B cell (primary cell): ENCODE measurements at regions not wholly inside any gene's neighbourhood (a gene's known extent, or its start where the extent isn't known, plus 50 kb on each side); places are given as distances from the start of the nearest gene placed in this dataset.

Source experiments
- ATAC-seq: fragments of 200-7000 bp; cut with Tn5 transposase; one replicate; pipeline ENCODE4 v1.10.0; 2021; ENCODE audit warnings: low read depth, mild to moderate bottlenecking, moderate number of reproducible peaks, moderate library complexity
- CTCF ChIA-PET: fragments of 350-600 bp; sonication (Branson Sonifier 250); formaldehyde crosslinking; loops from one replicate; lab custom pipeline; 2021; ENCODE audit warnings: antibody characterized with exemption, inconsistent platforms; lab: Charles Lee
- POLR2A ChIA-PET: fragments of 350-600 bp; sonication (Branson Sonifier 250); formaldehyde crosslinking; loops from one replicate; lab custom pipeline; 2021; ENCODE audit warnings: antibody characterized with exemption; lab: Charles Lee
- DNase-seq: peaks from one replicate; pipeline ENCODE4 v3.0.0; 2013
- H2AFZ ChIP-seq: 2 replicates; pipeline ENCODE4 v1.6.1; 2012; ENCODE audit warnings: mild to moderate bottlenecking, low read depth, low read length; ENCODE audit not compliant: insufficient read depth, poor library complexity, severe bottlenecking
- H3K27ac ChIP-seq, 2 donors: 1 replicate in 1 of 2; 2 replicates in 1 of 2; pipeline ENCODE4 v1.5.1; 2012 to 2013; ENCODE audit warnings: low read length in 2 of 2, mild to moderate bottlenecking in 2 of 2, moderate library complexity in 1 of 2
- H3K27me3 ChIP-seq, 4 experiments: fragments of 200-600 bp in 1 of 4; sonication (generic) in 1 of 4; replicated peaks in 1 of 4; 1 replicate in 2 of 4; 2 replicates in 2 of 4; pipeline versions ENCODE4 v1.6.1 to v1.7.0; 2013 to 2016; ENCODE audit warnings: low read length in 3 of 4, mild to moderate bottlenecking in 2 of 4, mixed read lengths in 1 of 4, moderate library complexity in 1 of 4; ENCODE audit not compliant: insufficient read depth in 4 of 4, control insufficient read depth in 3 of 4; ENCODE audit errors: control extremely low read depth in 1 of 4
- H3K36me3 ChIP-seq, 2 experiments: replicated peaks in 1 of 2; 1 replicate in 1 of 2; 2 replicates in 1 of 2; pipeline versions ENCODE4 v1.6.1 to v1.7.1; 2013; ENCODE audit warnings: low read length in 1 of 2; ENCODE audit not compliant: insufficient read depth in 2 of 2, control insufficient read depth in 1 of 2; ENCODE audit errors: control extremely low read depth in 1 of 2, extremely low read depth in 1 of 2
- H3K4me1 ChIP-seq, 2 donors: fragments of 200-600 bp in 1 of 2; sonication (generic) in 1 of 2; 1 replicate in 1 of 2; 2 replicates in 1 of 2; pipeline versions ENCODE4 v1.5.1 to v1.6.1; 2013 to 2017; ENCODE audit warnings: low read length in 2 of 2; ENCODE audit not compliant: control insufficient read depth in 2 of 2, insufficient read depth in 2 of 2
- H3K4me2 ChIP-seq: replicated peaks from 2 replicates; pipeline ENCODE3; 2012; ENCODE audit warnings: mild to moderate bottlenecking, low read depth, low read length; ENCODE audit not compliant: poor library complexity, severe bottlenecking
- H3K4me3 ChIP-seq, 5 experiments: fragments of 200-600 bp in 1 of 5; sonication (generic) in 1 of 5; 1 replicate in 3 of 5; 2 replicates in 2 of 5; pipeline versions ENCODE4 v1.5.1 to v1.7.0; 2011 to 2016; ENCODE audit warnings: low read length in 4 of 5, mild to moderate bottlenecking in 4 of 5, low read depth in 2 of 5, control low read depth in 1 of 5, moderate library complexity in 1 of 5; ENCODE audit not compliant: insufficient read depth in 1 of 5; ENCODE audit errors: control extremely low read depth in 1 of 5, extremely low read depth in 1 of 5
- H3K79me2 ChIP-seq: fragments of 200-600 bp; sonication (generic); one replicate; pipeline ENCODE4 v1.6.0; 2016; ENCODE audit warnings: low read length; ENCODE audit not compliant: control insufficient read depth, insufficient read depth
- H3K9ac ChIP-seq: fragments of 200-600 bp; sonication (generic); 2 replicates; pipeline ENCODE4 v1.6.1; 2017; ENCODE audit warnings: mild to moderate bottlenecking, low read length, moderate library complexity
- H3K9me3 ChIP-seq, 3 donors: one replicate each; pipeline versions ENCODE4 v1.6.1 to v1.7.1; 2013; ENCODE audit warnings: low read length in 2 of 3; ENCODE audit not compliant: control insufficient read depth in 2 of 3, insufficient read depth in 1 of 3; ENCODE audit errors: control extremely low read depth in 1 of 3
- H4K20me1 ChIP-seq: 2 replicates; pipeline ENCODE4 v1.6.0; 2012; ENCODE audit warnings: mild to moderate bottlenecking, low read length; ENCODE audit not compliant: insufficient read depth, control insufficient read depth, poor library complexity, severe bottlenecking
- H3K27ac Mint-ChIP-seq: one replicate; pipeline ENCODE4 v1.8.0; 2021; ENCODE audit warnings: mixed read lengths
- H3K27me3 Mint-ChIP-seq: one replicate; pipeline ENCODE4 v1.8.0; 2021; ENCODE audit warnings: mixed read lengths
- H3K4me1 Mint-ChIP-seq: one replicate; pipeline ENCODE4 v1.8.0; 2021; ENCODE audit warnings: mixed read lengths
- H3K4me3 Mint-ChIP-seq: one replicate; pipeline ENCODE4 v1.8.0; 2021; ENCODE audit warnings: mixed read lengths
- H3K9me3 Mint-ChIP-seq: one replicate; pipeline ENCODE4 v1.8.0; 2022; ENCODE audit warnings: mixed read lengths; ENCODE audit not compliant: insufficient read depth
- CTCF ChIP-seq: fragments of 200-600 bp; IDR thresholded peaks from one replicate; pipeline ENCODE4 v1.8.0; 2022; ENCODE audit warnings: antibody characterized with exemption, mild to moderate bottlenecking
- EZH2 ChIP-seq: IDR thresholded peaks from 2 replicates; pipeline ENCODE4 v1.6.1; 2012; ENCODE audit warnings: borderline replicate concordance, low read depth, mild to moderate bottlenecking, moderate library complexity, low read length; ENCODE audit not compliant: insufficient read depth, poor library complexity, severe bottlenecking
- WGBS: methylation state at CpG from one replicate; pipeline ENCODE4 v1.1.5; 2013; ENCODE audit warnings: missing lambda C conversion rate; ENCODE audit not compliant: insufficient coverage; 5-methylcytosine and 5-hydroxymethylcytosine counted together
- intact Hi-C: fragments of 100-400 bp; cut with micrococcal nuclease; formaldehyde crosslinking; loops from one replicate; pipeline ENCODE4 v1.10.0; 2022

DNA sequence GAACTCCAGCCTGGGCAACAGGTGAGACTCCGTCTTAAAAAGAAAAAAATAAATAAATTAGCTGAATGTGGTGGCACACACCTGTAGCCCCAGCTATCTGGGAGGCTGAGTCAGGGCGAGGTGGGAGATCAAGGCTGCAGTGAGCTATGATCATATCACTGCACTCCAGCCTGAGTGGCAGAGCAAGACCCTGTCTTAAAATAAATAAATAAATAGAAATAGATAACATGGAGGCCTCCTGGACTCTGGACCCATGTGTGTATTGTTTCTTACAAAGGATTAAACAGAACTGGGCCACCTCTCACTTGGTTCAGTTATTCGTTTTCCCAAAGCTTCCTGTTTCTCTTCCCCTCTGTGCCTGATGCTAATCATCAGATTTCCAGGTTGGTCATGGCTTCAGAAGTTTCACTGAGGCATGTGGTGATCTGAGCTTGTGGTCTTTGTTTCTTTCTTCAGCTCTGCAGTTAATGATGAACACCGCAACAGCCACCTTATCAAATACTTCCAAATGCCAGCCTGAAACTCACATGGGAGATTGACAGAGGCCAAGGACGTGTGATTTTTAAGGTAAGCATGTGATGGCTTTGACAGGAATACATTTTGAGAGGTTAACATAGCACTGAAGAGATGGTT lies 83.3 kb upstream of the MAP4K4 start:
- ChIA-PET POLR2A (interaction anchor here (1.2 to 2.0 kb wide), 2 partner anchors 8 to 21 kb away, joined by 4 to 6 read pairs; no protein-coding TSS in a partner anchor), CTCF (interaction anchor here (0.9 kb wide), 1 partner anchor 217 kb away, joined by 3 read pairs; no protein-coding TSS in a partner anchor)
- Histone ChIP-seq H3K4me1 (peaks cover 20 to 31% of the 10 kb centered on the region in 2 donors), H3K4me3 (no peak overlapping the region), H3K36me3 (no peaks in the 10 kb centered on the region), H3K79me2 (no peaks in the 10 kb centered on the region), H3K27me3 (no peaks in the 10 kb centered on the region), H3K9me3 (no peaks in the 10 kb centered on the region), H2AFZ (no peak overlapping the region), H3K9ac (no peak overlapping the region), H4K20me1 (no peaks in the 10 kb centered on the region), H3K27ac (no peak overlapping the region), H3K4me2 (no peak overlapping the region)
- Mint-ChIP-seq H3K9me3 (no peaks in the 10 kb centered on the region), H3K4me1 (peaks cover 36% of the 10 kb centered on the region), H3K27ac (no peak overlapping the region), H3K4me3 (no peak overlapping the region), H3K27me3 (no peaks in the 10 kb centered on the region)
- WGBS = 90% methylated on average over 3 of the region's 5 CpGs
- intact Hi-C loops = no loop called here
- DNase-seq (no peak), ATAC-seq (no peak)
- TF ChIP-seq EZH2 (no peak), CTCF (no peak)

DNA sequence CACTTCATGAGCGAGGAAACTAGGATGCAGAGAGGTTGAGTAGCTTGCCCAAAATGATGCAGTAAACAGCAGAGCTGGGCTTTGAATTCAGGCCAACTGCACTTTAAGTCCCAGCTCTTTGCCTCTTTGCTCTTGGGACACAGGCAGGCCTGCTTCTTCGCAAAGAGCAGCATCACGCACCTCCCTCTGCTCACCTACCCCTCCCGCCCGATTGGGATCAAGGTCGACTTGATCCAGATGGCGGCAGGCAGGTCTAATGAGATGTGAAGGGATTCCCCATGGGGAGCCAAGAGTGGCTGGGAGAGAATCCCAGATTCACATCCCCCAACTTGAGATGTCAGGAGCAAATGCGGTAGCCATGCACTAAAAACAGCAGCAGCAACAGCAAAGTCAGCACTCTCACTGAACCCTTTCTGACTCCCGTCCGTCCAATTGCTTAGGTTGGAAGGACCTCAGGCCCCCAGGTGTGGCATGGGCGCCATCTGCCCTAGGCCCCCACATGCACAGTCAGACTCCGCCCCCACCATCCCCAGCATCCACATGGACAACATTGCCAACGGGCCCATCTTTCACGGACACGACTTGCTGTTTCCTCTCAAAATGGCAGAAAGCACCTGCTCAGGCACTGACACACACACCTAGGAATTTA lies 84.3 kb upstream of the MAP4K4 start:
- TF ChIP-seq CTCF (no peak), EZH2 (no peak)
- Histone ChIP-seq H4K20me1 (no peaks in the 10 kb centered on the region), H3K27me3 (no peaks in the 10 kb centered on the region), H3K27ac (no peak overlapping the region), H3K36me3 (no peaks in the 10 kb centered on the region), H3K4me2 (no peak overlapping the region), H3K9me3 (no peaks in the 10 kb centered on the region), H3K4me3 (no peak overlapping the region), H2AFZ (no peak overlapping the region), H3K79me2 (no peaks in the 10 kb centered on the region), H3K9ac (no peak overlapping the region), H3K4me1 (peaks cover 15 to 29% of the 10 kb centered on the region in 2 donors)
- intact Hi-C loops = no loop called here
- ATAC-seq (no peak), DNase-seq (no peak)
- Mint-ChIP-seq H3K27me3 (no peaks in the 10 kb centered on the region), H3K4me1 (peaks cover 32% of the 10 kb centered on the region), H3K9me3 (no peaks in the 10 kb centered on the region), H3K4me3 (no peak overlapping the region), H3K27ac (no peak overlapping the region)
- ChIA-PET POLR2A (interaction anchor here (2.0 kb wide), 1 partner anchor 9 kb away, joined by 6 read pairs; no protein-coding TSS in a partner anchor), CTCF (no interaction called here)
- WGBS = 99% methylated on average over 7 of the region's 15 CpGs
